GM18508 (cell line): ENCODE measurements at regions not wholly inside any gene's neighbourhood (a gene's known extent, or its start where the extent isn't known, plus 50 kb on each side); places are given as distances from the start of the nearest gene placed in this dataset.

ENCODE experiments used
- ATAC-seq: cut with Tn5 transposase; IDR thresholded peaks from one replicate; pipeline ENCODE4 v1.9.1; 2021; ENCODE audit warnings: moderate number of reproducible peaks; ENCODE audit not compliant: insufficient read depth, unreplicated experiment

DNA sequence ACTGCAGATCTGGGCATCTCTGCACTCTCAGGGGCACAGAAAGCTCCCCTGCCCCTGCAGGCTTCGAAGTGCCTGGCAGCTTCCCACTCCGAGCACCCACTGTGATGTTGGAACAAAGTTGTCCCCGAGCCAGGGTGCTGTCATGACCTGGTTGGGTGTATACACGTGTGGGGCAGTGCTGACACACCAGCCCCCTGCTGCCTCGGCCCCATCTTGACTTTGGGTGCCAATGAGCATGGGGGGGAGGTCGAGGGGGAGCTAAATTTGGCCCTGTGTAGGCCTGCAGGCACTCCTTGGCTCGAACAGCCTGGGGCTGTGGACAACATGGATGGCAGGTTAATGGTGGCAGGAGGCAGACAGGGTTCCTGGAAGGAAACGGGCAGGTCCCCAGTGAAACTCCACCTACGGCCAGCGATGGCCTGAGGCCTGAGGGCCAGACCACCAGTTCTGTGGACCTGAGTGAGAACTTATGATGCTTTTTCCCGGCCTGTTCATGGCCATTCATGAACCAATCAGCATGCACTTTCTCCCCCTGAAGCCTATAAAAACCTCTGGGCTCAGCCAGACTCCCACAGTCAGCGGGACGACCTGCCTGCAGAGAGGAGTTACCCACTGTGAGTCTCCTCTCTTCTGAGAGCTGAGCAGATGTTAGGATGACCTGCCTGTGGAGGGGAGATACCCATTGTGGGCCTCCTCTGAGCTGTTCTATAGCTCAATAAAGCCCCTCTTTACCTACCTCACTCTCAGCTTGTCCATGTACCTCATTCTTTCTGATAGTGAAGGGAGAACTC is 1029.1 kb upstream of the GBE1 start:
- ATAC-seq, result no peak

DNA sequence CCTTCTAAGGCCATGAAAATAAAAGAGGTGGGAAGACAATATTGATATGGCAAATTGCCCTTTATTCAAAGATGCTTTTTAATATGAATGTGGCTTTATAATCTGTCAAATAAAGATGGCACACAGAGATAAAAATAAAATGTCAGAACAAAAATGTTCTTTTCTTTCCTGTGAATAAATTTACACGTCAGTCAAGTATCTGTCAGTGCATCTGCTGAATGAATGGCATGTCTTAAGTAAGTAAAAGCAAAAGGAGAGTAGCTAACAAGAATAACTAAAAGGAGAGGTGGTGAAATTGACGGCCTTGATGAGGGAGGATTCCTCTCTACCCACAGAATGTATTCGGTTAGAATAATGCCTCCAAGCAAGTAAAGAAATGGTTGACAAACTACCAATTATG is 1021.7 kb upstream of the GBE1 start:
- no peak for ATAC-seq

DNA sequence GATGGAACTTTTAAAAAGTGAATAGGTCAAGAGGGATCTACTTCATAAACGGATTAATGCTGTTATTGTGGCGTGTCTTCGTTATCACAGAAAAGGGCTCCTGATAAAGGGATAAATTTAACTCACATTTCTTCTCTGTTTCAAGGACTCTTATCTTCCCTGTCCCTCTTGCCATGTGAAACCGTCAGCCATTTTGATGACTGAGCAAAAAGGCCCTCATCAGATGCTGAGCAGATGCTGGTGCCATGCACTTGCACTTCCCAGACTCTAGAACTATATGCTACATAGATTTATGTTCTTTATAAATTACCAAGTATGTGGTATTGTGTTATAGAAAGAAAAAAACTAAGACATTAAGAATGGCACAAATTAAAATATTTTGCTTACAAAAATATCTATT is 1011.8 kb upstream of the GBE1 start:
- no peak for ATAC-seq

DNA sequence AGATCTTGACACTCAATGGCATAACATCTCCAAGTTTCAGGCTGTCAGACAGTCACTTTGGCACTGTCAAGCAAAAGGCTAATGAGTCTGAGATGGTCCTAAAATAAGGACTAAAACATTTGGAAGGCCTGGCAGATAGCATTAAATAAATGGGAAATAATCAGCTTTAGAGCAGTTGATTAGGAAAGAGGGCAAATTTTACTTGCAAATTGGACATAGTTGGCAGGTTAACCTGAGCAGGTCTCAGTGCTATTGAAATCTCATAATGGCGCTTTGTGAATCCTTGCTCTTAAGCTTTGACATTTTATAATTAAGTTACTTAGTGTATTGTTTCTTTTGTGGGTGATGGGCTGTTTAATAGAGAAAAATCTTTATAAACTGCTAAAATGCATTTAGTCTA is 1003.1 kb upstream of the GBE1 start:
- no peak for ATAC-seq

DNA sequence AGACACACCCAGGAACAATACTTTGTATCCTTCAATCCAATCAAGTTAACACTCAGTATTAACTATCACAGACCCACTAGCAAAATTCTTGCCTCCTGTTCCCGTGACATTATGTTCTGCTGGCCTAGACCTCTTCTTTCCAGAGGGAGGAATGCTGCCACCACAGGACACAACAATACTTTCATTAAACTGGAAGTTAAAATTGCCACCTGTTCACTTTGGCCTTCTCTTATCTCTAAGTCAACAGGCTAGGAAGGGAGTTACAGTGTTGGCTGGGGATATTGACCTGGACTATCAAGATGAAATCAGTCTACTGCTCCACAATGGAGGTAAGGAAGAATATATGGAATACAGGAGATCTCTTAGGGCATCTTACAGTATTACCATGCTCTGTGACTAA is 1000.4 kb upstream of the GBE1 start:
- no peak for ATAC-seq

DNA sequence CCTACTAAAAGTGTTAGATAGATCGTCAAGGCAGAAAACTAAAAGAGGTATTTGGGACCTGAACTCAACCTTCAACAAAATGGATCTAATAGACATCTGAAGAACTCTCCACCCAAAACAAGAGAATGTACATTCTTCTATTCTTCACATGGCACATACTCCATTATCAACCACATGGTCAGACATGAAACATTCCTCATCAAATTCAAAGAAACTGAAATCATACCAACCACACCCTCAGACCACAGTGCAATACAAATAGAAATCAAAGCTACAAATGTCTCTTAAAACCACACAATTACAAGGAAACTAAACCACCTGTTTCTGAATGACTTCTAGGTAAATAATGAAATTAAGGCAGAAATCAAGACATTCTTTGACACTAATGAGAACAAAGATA is 984.1 kb upstream of the GBE1 start:
- no peak for ATAC-seq

DNA sequence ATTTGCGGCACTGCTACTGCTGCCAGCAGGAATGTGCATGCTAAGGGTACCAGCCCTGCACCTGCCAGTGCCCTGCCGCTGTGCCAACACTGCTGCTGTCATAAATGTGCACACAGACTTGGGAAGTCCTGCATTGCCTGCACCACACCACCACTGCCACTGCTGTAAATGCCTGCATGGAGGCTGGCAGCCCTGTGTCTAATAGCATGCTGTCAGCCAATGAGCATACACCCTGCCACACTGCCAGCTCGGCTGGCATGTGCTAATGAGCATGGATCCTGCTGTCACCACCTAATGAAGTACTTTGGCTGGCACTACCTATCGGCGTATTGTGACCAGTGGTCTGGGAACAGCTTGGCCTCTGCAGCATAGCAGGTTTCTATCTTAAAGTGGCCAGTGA is 981.8 kb upstream of the GBE1 start:
- no peak for ATAC-seq

DNA sequence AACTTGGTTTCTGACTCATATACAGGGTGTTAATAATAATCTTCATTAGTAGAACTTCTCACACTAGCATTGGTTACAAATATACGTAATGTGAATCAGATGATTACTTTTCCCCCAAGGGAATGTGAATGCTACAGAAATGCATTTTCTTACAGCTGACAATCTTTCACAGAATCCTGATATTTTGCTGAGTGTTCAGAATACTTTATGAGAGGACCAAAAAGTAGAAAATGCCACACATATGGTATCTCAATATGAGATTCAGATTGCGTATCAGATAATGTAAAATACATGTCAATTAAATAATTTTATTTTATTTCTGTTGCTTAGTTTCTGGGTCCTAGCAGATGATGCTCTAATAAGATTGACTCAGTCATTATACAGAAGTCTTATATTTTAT is 979.9 kb upstream of the GBE1 start:
- ATAC-seq, result no peak

DNA sequence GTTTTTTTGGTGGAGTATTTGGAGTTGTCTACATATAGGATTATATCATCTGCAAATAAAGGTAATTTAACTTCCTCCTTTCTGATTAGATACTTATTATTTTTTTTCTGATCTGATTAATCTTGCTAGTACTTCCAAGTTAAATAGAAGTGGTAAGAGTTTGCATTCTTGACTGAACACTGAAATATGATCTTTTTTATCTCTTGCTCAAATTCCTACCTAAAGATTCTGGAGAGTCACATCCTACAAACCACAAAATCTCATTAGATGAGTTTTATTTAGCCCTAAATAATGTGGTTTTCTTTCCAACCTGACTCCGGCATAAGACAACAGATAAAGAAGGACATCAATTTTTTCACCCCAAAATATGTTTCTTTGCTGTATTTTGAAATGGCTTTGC is 977.9 kb upstream of the GBE1 start:
- ATAC-seq, result no peak

DNA sequence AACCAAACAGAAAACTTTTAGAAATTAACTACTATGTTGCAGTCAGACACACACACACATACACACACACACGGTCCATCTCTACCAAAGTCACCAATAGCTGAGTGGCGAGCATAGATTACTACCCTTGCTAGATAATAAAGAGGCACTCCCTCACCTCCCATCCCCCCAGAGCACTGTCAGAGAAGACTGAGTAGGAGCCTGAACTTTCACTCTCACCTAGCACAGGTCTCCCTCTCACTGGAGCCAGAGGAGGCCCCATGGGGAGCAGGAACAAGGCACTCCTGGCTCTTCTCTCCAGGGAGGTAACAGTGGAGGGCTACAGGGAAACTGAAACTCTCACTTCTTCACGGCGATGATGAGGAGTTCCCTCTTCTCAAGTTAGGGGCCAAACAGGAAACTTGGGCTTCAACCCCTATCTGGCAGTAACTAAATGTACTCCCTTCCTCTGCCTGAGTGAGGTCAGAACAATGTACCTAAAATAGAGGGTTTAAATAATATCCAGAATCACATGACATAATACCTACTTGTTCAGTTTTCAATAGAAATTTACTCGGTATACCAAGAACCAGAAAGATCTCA is 975.3 kb upstream of the GBE1 start:
- ATAC-seq, result no peak

DNA sequence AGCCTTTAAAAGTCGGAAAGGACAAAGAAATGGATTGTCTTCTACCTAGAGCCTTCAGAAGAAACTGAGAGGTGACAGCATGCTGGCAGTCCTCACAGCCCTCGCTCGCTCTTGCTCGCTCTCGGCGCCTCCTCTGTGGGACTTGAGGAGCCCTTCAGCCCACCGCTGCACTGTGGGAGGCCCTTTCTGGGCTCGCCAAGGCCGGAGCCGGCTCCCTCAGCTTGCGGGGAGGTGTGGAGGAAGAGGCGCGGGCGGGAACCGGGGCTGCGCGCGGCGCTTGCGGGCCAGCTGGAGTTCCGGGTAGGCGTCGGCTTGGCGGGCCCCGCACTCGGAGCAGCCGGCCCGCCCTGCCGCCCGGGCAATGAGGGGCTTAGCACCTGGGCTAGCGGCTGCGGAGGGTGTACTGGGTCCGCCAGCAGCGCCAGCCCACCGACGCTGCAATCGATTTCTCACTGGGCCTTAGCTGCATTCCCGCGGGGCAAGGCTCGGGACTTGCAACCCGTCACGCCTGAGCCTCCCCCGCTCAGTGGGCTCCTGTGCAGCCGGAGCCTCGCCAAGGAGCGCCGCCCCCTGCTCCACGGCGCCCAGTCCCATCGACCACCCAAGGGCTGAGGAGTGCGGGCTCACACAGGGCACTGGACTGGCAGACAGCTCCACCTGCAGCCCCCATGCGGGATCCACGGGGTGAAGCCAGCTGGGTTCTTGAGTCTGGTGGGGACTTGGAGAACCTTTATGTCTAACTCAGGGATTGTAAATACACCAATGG is 953.8 kb upstream of the GBE1 start:
- ATAC-seq, result no peak

DNA sequence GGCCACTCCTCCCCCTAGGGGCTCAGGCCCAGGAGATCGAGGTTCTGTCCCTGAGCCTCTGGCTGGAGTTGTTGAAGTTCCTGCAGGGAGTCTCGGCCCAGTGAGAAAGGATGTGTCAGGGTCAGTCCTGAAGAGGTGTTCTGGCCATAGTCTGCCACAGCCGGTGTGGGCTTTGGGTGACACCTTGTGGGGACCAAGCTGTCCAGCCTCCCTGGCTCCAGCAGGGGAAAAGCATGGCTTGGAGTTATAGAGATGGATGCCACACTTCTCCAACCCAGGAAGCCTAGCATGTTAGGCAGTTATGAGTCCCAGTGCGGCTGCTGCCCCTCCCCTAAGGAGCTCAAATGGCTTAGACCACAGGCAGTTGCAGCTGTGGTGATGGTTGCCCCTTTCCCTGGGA is 945.6 kb upstream of the GBE1 start:
- no peak for ATAC-seq

DNA sequence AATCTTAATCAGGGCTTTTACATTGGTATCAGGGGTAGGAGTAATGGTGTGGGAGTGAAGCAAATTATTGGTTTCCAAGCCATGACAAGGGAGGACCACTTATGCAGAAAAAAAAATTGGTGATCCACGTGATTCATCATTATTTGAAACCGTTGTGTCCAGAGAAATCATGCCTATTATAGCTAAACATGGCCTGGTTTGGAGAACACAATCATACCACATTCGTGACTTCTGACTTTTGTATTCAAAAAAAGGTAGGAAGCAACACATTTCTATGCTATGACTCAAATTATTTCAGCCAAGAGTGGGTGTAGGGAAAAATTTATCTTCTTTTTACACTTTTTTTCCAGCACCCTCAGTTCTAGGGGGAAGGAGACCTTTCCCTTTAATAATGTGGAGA is 924.3 kb upstream of the GBE1 start:
- no peak for ATAC-seq

DNA sequence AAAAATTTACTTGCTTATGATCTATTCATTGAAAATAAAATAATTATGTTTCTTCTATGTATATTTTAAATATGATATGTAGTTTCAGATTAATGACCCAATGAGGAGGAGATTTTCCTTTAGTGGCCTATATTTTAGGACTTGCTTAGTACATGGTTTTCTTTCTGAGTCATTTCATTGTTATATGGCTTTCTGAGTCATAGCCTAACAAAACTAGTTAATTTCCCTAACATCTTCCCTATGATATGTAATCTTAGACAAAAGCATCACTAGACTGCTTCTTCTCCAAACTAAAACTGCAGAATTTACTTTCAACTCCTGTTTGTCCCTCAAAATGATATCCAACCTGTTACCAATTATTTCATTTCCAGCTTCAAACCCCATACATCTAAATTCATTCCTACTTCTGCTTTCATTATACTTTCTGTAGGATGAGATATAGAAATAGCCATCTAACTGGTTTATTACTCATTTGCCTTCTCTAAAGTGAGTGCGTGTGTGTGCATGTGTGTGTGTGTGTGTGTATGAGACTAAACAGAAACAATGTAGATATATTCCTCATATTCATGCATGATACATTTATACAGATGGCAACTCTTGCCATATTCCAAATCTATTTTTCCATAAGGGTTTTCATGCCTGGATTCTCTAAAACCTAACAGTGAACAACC is 915.0 kb upstream of the GBE1 start:
- ATAC-seq, result no peak

DNA sequence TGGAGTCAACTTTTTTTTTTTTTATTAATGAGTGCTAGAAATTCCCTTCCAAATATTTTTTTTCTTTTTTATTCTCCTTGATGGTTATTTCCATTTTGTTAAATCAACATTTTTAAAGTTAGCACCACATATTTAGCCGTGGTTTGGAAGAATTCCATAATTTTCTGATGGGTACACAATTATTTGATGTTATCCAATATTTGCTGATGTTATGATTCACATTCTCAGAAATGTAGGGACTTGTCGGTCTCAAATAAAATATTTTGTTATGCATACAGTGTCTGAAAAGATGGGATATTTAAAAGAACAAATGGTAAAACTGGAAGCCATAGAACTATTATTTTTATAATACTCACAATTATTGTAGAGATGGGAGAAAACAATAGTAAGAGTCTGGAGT is 911.5 kb upstream of the GBE1 start:
- ATAC-seq, result no peak

DNA sequence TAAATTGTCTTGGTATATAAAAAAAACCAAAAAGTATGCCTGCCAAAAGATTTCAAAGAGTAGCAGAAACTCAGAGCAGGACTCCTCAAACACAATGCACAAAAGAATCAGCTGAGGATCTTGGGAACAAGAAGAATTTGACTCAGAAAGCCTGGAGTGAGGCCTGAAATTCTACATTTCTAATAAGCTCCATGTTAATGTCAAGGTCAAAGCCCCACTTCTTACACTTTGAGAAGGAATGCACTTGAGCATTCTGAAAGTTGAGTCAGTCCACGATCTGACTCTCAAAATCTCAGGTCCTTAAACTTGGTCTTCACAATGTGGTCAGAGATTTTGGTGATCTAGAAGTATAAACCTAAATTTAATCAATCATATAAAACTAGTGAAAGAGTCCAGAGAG is 910.0 kb upstream of the GBE1 start:
- no peak for ATAC-seq

DNA sequence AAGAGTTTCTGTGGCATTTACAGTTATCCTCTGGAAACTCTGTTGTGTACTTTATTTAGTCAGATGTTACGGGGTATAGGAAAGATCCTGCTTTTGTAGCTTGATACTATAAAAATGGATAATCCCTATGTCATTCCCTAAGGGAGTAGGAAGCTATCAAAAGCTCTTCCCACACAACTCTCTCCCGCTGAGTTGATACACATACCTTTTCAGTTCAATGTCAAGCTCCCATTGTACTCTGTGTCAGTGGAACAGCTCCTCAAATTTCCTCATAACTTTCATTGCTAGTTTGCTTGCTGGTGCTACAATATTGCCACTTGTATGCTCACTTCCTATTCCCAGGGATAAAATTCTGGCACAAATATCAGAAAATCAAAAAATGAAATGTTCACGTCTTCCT is 893.3 kb upstream of the GBE1 start:
- ATAC-seq, result no peak

DNA sequence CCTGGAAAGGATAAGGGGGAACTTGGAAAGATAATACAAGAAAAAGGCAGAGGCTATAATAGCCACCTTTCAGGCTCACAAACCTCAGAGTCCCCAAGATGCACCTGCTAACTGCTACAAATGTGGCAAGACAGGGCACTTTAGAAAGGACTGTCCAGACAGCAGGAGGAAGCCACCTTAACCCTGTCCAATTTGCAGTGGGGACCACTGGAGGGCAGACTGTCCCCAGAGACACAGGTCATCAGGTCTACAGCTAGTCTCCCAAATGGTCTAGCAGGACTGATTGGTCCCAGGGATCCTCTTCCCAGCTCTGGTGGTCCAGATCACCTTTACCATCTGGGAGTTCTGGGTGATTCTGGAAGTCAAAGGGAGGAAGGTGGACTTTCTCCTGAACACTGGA is 882.5 kb upstream of the GBE1 start:
- ATAC-seq, result no peak

DNA sequence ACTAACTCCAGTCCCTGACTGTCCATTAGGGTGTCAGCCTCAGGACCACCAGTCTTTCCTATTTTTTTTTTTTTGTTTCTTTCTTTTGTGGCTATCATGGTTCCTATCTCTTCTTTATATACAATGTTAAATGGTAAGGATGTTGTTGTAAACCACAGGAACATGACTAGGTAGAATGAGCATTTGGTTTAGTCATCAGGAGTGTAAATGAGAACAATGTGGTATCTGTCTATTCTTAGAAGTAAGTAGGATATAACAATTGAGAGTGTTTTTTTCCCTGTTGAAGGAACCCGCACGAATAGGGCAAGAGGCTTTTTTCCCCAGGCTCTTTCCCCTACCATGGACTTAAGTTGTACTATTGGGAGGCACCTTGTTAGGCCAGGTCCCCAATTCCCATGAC is 880.3 kb upstream of the GBE1 start:
- no peak for ATAC-seq

DNA sequence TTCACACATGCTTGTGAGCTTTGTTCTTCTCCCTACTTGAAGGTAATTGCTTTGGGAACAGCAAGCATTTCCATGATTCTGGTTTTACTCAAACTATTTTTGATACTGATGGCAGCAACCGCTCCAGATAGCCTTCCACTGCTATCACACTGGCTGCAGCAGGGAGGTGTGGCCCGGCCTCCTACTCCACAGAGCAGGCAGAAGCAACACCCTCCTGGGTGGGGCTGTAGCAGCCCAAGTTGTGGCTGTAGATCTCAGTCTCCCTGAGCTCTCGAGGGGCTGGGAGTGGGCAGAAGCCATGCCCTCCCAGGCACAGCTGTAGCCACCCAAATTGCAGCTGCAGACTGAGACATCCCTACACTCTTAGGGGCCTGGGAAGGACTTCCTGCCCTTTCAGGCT is 878.8 kb upstream of the GBE1 start:
- no peak for ATAC-seq

DNA sequence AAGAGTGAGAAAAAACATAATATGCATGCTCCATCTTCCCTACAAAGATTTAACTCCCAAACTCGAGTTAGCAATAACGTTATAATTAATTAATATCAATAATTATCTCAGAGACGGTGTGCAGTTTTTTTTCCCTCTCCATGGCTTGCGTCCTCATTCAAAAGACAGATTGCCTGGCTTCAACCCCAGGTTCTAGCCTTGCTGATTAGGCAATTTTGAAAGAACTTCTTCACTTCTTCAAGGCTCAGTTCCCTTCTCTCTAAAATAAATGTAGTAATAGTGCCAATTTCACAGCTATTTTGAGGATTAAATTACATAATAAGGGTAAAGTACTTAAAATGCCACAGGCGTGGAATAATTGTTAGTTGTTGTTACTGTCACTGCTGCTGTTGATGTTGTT is 876.1 kb upstream of the GBE1 start:
- no peak for ATAC-seq
